HG03342 (cell line): ENCODE measurements at regions not wholly inside any gene's neighbourhood (a gene's known extent, or its start where the extent isn't known, plus 50 kb on each side); places are given as distances from the start of the nearest gene placed in this dataset.

Source experiments
- ATAC-seq: cut with Tn5 transposase; IDR thresholded peaks from one replicate; pipeline ENCODE4 v1.9.1; 2021; ENCODE audit warnings: mild to moderate bottlenecking, moderate library complexity; ENCODE audit not compliant: unreplicated experiment

DNA sequence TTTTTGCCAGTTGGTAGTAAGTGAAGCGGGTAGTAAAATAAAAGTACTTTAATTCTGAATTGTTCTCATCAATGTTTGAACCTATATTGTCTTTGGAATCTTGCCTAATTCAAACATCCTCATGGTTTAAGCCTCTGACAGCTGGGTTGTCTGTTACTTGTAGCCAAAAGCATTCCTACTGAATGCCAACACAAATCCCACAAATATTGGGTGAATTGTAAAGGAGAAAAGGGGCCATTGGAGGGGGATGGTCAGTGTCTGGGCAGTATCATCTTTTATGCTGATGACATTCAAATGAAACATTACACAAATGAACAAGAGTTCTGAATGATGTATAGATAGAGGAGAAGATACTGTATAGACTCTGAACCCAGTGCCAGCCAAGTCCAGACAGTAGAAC, 309.5 kb downstream of the OSTF1 start:
- ATAC-seq: no peak

- no peak for ATAC-seq
Measured at GRCh38 chr9:75408391-75408790, 320.1 kb downstream of the OSTF1 start.

GRCh38 chr9:75410405-75410804, 322.1 kb downstream of the OSTF1 start:
- ATAC-seq: no peak

GRCh38 chr9:75414371-75415160, 326.3 kb downstream of the OSTF1 start:
- ATAC-seq: no peak

DNA sequence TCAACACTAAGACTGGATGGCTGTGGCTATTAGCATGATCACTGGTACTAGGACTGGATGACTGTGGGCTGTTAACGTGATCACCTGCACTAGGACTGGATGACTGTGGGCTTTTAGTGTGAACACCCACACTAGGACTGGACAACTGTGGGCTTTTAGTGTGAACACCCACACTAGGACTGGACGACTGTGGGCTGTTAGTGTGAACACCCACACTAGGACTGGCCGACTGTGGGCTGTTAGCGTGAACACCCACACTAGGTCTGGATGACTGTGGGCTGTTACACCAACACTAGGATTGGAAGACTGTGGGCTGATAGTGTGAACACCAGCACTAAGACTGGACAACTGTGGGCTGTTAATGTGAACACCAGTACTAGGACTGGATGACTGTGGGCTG, 329.2 kb downstream of the OSTF1 start:
- no peak for ATAC-seq

DNA sequence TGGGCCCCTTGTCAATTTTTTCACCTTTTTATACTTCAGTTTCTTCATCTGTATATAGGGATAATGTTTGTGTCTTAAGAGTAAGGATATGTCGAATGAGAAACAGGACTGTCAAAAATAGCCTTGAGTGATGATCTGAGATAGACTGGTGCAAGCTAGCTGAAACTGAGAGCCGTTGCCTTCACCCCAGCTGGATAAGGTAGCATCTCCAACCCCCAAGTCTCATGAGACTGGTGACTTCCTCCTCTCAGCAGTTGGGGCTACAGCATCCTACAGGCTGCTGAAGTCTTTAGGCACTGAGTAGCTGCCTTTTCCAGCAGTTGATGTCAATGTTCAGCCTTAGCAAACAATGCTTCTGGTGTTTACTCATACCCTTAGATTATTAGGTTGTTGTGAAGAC, 330.2 kb downstream of the OSTF1 start:
- peak; percentile 44 for ATAC-seq

DNA sequence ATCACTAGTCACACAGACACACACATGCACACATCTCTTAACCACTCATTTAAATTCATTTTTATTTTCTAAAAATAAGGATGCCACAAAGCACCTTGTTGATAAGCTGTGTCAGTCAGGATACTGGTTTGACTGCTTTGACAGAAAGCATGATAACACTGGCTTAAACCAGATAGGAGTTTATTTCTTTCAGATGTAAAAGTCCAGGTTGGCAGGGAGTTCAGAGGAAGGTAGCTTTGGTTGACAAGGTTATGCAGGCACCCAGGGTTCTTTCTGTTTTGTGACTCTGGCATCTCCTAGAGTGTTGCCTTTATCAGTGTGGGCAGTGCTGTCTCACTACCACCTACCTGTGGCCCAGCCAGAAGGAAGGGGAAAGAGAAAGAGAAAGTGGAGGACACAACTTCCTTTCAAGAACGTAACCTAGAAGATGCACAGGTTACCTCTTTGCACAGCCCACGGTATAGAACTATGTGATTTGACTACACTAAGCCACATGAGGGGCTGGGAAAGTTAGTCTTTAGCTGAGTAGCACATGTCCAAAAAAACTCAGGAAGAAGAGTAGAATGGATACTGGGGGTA, 334.7 kb downstream of the OSTF1 start:
- ATAC-seq: no peak

GRCh38 chr9:75429531-75430475, 341.5 kb downstream of the OSTF1 start:
- ATAC-seq: no peak

DNA sequence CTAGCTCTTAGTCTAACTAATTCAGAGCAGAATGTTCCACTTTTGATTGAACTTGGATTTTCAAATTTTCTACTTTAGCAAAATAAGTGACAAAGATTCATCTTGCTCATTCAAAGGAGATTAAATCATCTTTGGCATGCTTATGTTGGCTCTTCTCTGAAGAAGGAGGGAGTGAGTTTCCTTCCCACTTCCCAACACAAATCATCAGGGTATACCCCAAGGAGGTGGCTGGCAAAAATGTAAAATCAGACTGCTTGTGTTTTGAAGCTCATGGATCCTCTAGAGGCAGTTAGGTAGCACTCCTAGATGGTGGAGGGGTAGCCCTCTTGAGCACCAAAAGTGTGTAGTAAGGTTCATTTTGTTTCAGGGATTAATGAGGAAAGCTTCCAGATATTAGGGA, 343.1 kb downstream of the OSTF1 start:
- no peak for ATAC-seq

DNA sequence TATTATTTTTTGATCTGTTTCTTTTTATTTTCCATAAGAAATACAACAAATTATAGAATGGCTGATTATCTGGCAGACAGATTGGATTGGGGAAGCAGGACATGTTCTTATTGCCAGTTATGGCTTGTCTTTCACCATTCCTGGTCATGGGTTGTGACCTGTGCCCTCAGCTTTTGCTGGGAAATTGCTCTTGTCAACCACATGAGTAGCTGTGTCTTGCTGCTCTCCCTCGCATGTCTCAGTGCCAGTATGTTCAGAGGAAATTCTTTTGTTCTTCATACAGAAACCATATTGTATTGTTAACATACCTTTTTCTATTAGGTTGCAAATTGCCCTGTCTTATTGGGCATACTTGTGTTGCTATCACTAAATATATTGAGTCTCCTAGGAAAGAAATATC, 344.1 kb downstream of the OSTF1 start:
- no peak for ATAC-seq

- no peak for ATAC-seq
Measured at GRCh38 chr9:75432888-75433287, 344.6 kb downstream of the OSTF1 start.

- peak; percentile 71 for ATAC-seq
Measured at GRCh38 chr9:75438716-75439115, 350.4 kb downstream of the OSTF1 start.

DNA sequence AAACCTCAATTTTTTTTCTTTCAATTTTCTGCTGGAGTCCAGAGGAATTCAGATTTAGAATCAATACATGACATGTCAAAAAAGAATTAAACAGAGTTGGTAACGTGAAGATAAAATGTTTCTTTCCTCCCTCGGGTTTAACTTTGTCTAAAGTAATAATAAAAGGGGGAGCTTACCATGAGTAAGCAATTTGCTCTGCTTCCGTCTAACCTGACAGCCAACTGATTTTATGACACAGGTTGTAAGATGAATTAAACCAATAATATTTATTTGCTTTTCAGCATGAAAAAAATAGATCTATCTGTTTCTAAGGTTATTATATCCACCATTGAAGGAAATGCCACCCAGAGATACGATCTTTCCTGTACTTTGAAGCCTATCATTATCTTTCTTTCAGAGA, 352.6 kb downstream of the OSTF1 start:
- ATAC-seq: no peak

- ATAC-seq: no peak
Measured at GRCh38 chr9:75445144-75445543, 356.8 kb downstream of the OSTF1 start.

DNA sequence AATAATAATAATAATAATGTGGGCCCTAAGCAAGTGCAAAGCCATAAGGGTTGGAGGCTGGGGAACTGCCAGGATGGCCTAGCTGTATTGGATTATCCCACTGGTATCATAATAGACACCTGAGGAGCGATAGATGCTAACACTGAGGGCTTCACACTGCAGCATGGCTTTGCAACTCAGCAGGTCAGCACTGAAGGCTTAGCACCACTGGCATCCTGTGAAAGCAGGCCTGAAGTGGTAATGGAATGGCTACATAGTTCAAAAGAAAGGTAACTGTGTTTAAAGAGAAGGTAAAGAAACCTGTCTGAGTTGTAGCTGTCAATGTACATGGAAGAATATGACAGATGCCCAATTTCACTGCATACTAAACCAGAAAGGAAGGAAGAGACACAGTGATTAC, 359.0 kb downstream of the OSTF1 start:
- ATAC-seq: no peak

DNA sequence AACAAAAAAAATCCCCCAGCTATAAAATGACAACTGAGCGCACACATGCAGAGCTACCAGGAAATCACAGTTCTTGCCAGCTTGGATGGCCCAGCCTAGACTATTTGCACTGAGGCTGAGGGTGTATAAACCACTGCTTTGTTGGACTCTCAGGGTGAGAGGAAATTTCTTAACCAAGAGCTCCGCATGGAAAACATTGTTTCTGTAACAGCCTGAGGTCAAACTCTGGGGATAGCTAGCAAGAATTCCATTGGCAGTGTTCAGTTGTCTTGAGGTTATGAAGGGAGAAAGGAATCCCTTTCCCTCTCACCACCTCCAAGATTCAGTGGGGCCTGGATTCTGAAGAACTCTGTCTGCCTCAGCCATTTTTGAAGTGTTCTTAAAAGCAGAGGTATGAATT, 360.0 kb downstream of the OSTF1 start:
- ATAC-seq: no peak

- ATAC-seq: no peak
Measured at GRCh38 chr9:75448955-75449354, 360.6 kb downstream of the OSTF1 start.

DNA sequence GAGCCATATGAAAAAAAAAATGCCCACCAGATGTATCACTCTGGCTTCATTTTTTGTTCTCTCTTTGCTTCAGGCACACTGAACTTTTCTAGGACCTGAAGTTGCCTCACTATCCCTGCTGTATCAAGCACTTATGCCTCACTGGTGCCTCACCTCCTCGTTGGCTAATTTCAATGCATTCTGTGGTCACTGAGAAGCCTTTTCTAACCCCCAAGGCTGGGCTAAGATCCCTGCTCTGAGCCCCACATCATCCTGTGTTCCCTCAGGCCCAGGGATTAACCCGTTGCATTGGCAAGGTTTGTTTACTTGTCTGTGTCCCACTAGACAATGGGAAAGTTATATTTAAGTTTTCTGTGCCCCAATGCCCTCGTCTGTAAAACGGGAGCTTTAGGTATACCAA, 362.7 kb downstream of the OSTF1 start:
- ATAC-seq: no peak

DNA sequence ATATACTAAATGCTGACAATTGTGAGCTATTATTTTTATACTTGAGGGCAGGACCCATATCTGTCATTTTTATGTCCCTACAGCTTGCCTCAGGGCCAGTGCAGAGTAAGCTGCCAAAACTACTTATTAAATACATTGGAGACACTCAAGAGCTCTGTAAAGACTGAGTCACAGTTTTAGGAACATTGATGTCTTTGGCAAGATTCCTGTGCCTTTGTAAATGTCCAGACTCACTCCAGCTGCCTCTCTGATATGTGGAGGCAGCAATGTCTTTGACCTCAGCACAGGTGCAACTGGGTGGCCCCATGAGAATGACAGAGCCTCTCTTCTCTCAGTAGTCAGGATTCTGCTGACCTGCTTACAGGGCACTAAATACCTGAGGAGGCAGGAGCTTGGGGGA, 363.2 kb downstream of the OSTF1 start:
- ATAC-seq: no peak

DNA sequence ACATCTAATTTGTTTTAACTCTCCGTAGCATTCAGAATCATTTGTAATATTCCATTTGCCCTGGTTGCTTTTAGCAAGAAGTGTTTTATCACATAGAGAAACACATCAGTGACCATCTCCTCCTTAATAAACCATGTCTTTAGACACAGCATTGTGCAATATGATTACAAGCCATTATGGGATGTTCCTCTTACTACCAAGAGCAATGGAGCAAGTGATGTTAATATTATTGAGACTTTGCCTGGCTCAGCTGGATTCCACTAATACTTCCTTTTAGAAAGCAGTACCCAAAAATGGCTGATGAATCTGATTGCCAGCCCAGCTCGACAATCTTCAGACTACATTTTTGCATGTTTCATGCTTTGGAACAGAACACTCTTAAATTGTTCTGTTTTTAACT, 364.2 kb downstream of the OSTF1 start:
- ATAC-seq: no peak

DNA sequence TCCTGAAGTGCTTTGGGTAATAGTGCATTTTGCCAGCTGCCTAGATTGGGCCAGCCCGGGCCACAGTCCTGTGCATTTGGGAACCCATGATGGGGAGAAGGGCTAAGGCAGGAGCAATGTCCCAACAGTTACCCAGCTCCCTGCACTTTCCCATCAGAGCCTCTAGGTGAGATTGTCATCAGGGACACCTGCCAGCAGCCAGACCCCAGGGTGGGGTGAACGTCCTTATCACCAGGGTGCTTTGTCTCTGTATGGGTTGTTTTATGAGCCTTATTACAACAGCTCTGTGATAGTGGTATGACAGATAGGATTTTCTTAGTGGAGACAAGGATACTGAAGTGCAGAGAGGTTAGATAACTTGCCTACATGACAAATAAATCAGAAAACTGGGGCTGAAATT, 365.7 kb downstream of the OSTF1 start:
- no peak for ATAC-seq

- no peak for ATAC-seq
Measured at GRCh38 chr9:75454891-75455290, 366.6 kb downstream of the OSTF1 start.
